ENCODE measurements at regions not wholly inside any gene's neighbourhood (a gene's known extent, or its start where the extent isn't known, plus 50 kb on each side); places are given as distances from the start of the nearest gene placed in this dataset.

DNA sequence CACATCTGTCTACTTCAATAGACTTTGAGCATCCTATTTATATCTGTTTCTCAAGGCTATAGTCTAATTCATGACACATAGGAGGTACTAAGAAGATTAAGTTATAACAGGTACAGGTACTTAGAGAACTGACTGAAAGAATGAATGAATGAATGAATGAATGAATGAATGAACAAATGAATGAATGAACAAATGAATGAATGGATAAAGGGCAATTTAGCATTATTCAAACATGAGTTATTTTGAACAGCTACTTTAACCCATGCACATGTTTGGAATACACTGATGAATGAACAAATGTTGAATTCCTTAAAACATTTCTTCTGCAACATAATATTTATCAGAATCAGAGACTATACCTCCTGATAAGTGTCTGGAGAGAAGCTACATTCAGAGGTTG is 1165.6 kb upstream of the CDH8 start:
- TF ChIP-seq, protein P1, sequence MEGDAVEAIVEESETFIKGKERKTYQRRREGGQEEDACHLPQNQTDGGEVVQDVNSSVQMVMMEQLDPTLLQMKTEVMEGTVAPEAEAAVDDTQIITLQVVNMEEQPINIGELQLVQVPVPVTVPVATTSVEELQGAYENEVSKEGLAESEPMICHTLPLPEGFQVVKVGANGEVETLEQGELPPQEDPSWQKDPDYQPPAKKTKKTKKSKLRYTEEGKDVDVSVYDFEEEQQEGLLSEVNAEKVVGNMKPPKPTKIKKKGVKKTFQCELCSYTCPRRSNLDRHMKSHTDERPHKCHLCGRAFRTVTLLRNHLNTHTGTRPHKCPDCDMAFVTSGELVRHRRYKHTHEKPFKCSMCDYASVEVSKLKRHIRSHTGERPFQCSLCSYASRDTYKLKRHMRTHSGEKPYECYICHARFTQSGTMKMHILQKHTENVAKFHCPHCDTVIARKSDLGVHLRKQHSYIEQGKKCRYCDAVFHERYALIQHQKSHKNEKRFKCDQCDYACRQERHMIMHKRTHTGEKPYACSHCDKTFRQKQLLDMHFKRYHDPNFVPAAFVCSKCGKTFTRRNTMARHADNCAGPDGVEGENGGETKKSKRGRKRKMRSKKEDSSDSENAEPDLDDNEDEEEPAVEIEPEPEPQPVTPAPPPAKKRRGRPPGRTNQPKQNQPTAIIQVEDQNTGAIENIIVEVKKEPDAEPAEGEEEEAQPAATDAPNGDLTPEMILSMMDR (IDR thresholded peaks at IDR 0.05) = no peak
- TF ChIP-seq POLR2A (IDR thresholded peaks at IDR 0.05) (no peak), POLR2AphosphoS5 (IDR thresholded peaks at IDR 0.05) (no peak)

All from prostate gland (tissue), 2 donors.